ACHN (cell line): ENCODE measurements at regions not wholly inside any gene's neighbourhood (a gene's known extent, or its start where the extent isn't known, plus 50 kb on each side); places are given as distances from the start of the nearest gene placed in this dataset.
A peak's percentile ranks its signal among the peaks of the same experiment; 100 is the strongest.

Experiments
- DNase-seq: peaks from one replicate; pipeline ENCODE4 v3.0.0-alpha.2; 2015
- in situ Hi-C: cut with HindIII; loops from 2 replicates; pipeline ENCODE4 v1.10.0; 2017; ENCODE audit warnings: low sequenced_read_pairs, low pct_ligation_motif_present, low pct_unique_long_range_greater_than_20kb

- DNase-seq = no peak
- in situ Hi-C loops = no loop called here
Observed at GRCh38 chr15:87618203-87618725, 638.3 kb downstream of the NTRK3 start.

- in situ Hi-C loops = no loop called here
- DNase-seq = no peak
Observed at GRCh38 chr15:87614704-87615103, 641.8 kb downstream of the NTRK3 start.

- DNase-seq = no peak
- in situ Hi-C loops = no loop called here
Observed at GRCh38 chr15:87610366-87610765, 646.2 kb downstream of the NTRK3 start.

- in situ Hi-C loops = no loop called here
- no peak for DNase-seq
Observed at GRCh38 chr15:87609894-87610293, 646.6 kb downstream of the NTRK3 start.

GRCh38 chr15:87609474-87609873 lies 647.1 kb downstream of the NTRK3 start:
- peak; percentile 75 for DNase-seq
- in situ Hi-C loops = no loop called here

GRCh38 chr15:87608238-87609028 lies 648.1 kb downstream of the NTRK3 start:
- no peak for DNase-seq
- in situ Hi-C loops = no loop called here

GRCh38 chr15:87606971-87607370 lies 649.6 kb downstream of the NTRK3 start:
- in situ Hi-C loops = no loop called here
- DNase-seq = no peak

- DNase-seq = no peak
- in situ Hi-C loops = no loop called here
Observed at GRCh38 chr15:87604857-87605446, 651.6 kb downstream of the NTRK3 start.

- in situ Hi-C loops = no loop called here
- no peak for DNase-seq
Observed at GRCh38 chr15:87602371-87602770, 654.2 kb downstream of the NTRK3 start.

GRCh38 chr15:87599616-87600015 lies 656.9 kb downstream of the NTRK3 start:
- in situ Hi-C loops = no loop called here
- no peak for DNase-seq

GRCh38 chr15:87597346-87598052 lies 659.0 kb downstream of the NTRK3 start:
- DNase-seq = peak; percentile 48
- in situ Hi-C loops = no loop called here

- no peak for DNase-seq
- in situ Hi-C loops = no loop called here
Observed at GRCh38 chr15:87591582-87591981, 665.0 kb downstream of the NTRK3 start.

GRCh38 chr15:87591042-87591441 lies 665.5 kb downstream of the NTRK3 start:
- in situ Hi-C loops = no loop called here

GRCh38 chr15:87589134-87589533 lies 667.4 kb downstream of the NTRK3 start:
- in situ Hi-C loops = no loop called here
- DNase-seq = no peak

More at GRCh38 chr15:87591042-87591441, 665.5 kb downstream of the NTRK3 start:
- no peak for DNase-seq

GRCh38 chr15:87582169-87582568 lies 674.4 kb downstream of the NTRK3 start:
- DNase-seq = no peak
- in situ Hi-C loops = no loop called here

- DNase-seq = no peak
- in situ Hi-C loops = no loop called here
Observed at GRCh38 chr15:87579537-87579936, 677.0 kb downstream of the NTRK3 start.

GRCh38 chr15:87578776-87579175 lies 677.8 kb downstream of the NTRK3 start:
- DNase-seq = no peak
- in situ Hi-C loops = no loop called here

GRCh38 chr15:87577336-87577735 lies 679.2 kb downstream of the NTRK3 start:
- in situ Hi-C loops = no loop called here
- no peak for DNase-seq

- in situ Hi-C loops = no loop called here
- DNase-seq = no peak
Observed at GRCh38 chr15:87576486-87577176, 679.9 kb downstream of the NTRK3 start.
